ENCODE measurements at regions not wholly inside any gene's neighbourhood (a gene's known extent, or its start where the extent isn't known, plus 50 kb on each side); places are given as distances from the start of the nearest gene placed in this dataset.

GRCh38 chr14:34103176-34103575 is 152.3 kb upstream of the EGLN3 start:
- no peak overlapping the region for H3K4me3 ChIP-seq (ENCODE audit: low read length)
- no peaks in the 10 kb centered on the region for H3K9me2 ChIP-seq (ENCODE audit: insufficient read depth, low read length)
- no peaks in the 10 kb centered on the region for H3F3A ChIP-seq (ENCODE audit: insufficient read depth, low read length, poor library complexity, severe bottlenecking)
- H3K36me3 ChIP-seq (ENCODE audit: insufficient read depth, low read length): no peaks in the 10 kb centered on the region
- no peaks in the 10 kb centered on the region for H4K20me1 ChIP-seq (ENCODE audit: insufficient read depth)
- no peaks in the 10 kb centered on the region for H3K27me3 ChIP-seq (ENCODE audit: insufficient read depth, low read depth, low read length)
- no peak overlapping the region for H2AFZ ChIP-seq (ENCODE audit: low read depth, low read length)
- no peak overlapping the region for H3K9ac ChIP-seq (ENCODE audit: low read length)
- H3K9me3 ChIP-seq (ENCODE audit: low read length): no peaks in the 10 kb centered on the region
- H3K4me2 ChIP-seq (ENCODE audit: low read length): no peak overlapping the region
- TF ChIP-seq REST (IDR thresholded peaks at IDR 0.05; ENCODE audit: borderline replicate concordance) (no peak), CTCF (IDR thresholded peaks at IDR 0.05; ENCODE audit: poor library complexity, severe bottlenecking) (no peak), MXI1 (conservative IDR thresholded peaks at IDR 0.05; ENCODE audit: poor library complexity, severe bottlenecking) (no peak), POLR2AphosphoS5 (IDR thresholded peaks at IDR 0.05) (no peak), EZH2 (IDR thresholded peaks at IDR 0.05; ENCODE audit: borderline replicate concordance, insufficient read depth, low read length, poor library complexity, severe bottlenecking) (no peak), TAF1 (IDR thresholded peaks at IDR 0.05; ENCODE audit: low read depth) (no peak)
- no peak overlapping the region for H3K27ac ChIP-seq (ENCODE audit: low read length)
- no peaks in the 10 kb centered on the region for H3K79me2 ChIP-seq (replicated peaks; ENCODE audit: insufficient read depth, low read length)

GRCh38 chr14:34099635-34100034 is 148.8 kb upstream of the EGLN3 start:
- Histone ChIP-seq H3K9me3 (ENCODE audit: low read length) (no peaks in the 10 kb centered on the region), H3K9me2 (ENCODE audit: insufficient read depth, low read length) (no peaks in the 10 kb centered on the region), H3K9ac (ENCODE audit: low read length) (no peak overlapping the region), H3K36me3 (ENCODE audit: insufficient read depth, low read length) (no peaks in the 10 kb centered on the region), H4K20me1 (ENCODE audit: insufficient read depth) (no peaks in the 10 kb centered on the region), H3K4me2 (ENCODE audit: low read length) (no peak overlapping the region), H3K4me3 (ENCODE audit: low read length) (no peak overlapping the region), H3F3A (ENCODE audit: insufficient read depth, low read length, poor library complexity, severe bottlenecking) (no peaks in the 10 kb centered on the region), H2AFZ (ENCODE audit: low read depth, low read length) (no peak overlapping the region), H3K79me2 (replicated peaks; ENCODE audit: insufficient read depth, low read length) (no peaks in the 10 kb centered on the region), H3K27me3 (ENCODE audit: insufficient read depth, low read depth, low read length) (no peaks in the 10 kb centered on the region), H3K27ac (ENCODE audit: low read length) (no peak overlapping the region)
- TF ChIP-seq CTCF (IDR thresholded peaks at IDR 0.05; ENCODE audit: poor library complexity, severe bottlenecking): no peak
- no peak for TF ChIP-seq REST (IDR thresholded peaks at IDR 0.05; ENCODE audit: borderline replicate concordance)
- TF ChIP-seq EP300 (conservative IDR thresholded peaks at IDR 0.05; ENCODE audit: poor library complexity, severe bottlenecking): no peak
- no peak for TF ChIP-seq TAF1 (IDR thresholded peaks at IDR 0.05; ENCODE audit: low read depth)
- no peak for TF ChIP-seq EZH2 (IDR thresholded peaks at IDR 0.05; ENCODE audit: borderline replicate concordance, insufficient read depth, low read length, poor library complexity, severe bottlenecking)
- no peak for TF ChIP-seq SMC3 (conservative IDR thresholded peaks at IDR 0.05; ENCODE audit: poor library complexity)
- TF ChIP-seq POLR2AphosphoS5 (IDR thresholded peaks at IDR 0.05): no peak
- TF ChIP-seq RAD21 (conservative IDR thresholded peaks at IDR 0.05): no peak
- TF ChIP-seq MXI1 (conservative IDR thresholded peaks at IDR 0.05; ENCODE audit: poor library complexity, severe bottlenecking): no peak
